ENCODE measurements at regions not wholly inside any gene's neighbourhood (a gene's known extent, or its start where the extent isn't known, plus 50 kb on each side); places are given as distances from the start of the nearest gene placed in this dataset.
A peak's percentile ranks its signal among the peaks of the same experiment; 100 is the strongest.

- TF ChIP-seq EP300 (IDR thresholded peaks at IDR 0.05; ENCODE audit: low read depth in 2 of 2, low read length in 2 of 2) (peak in 1 of 2 experiments; percentile 81; a peak in 2 of 4 replicates), EP300 (CRISPR knock-in tag; IDR thresholded peaks at IDR 0.05; ENCODE audit: borderline replicate concordance) (peak; percentile 38; the same call in 1 of the 2 replicates), REPIN1 (CRISPR knock-in tag; IDR thresholded peaks at IDR 0.05; ENCODE audit: borderline replicate concordance, low read depth) (no peak), MAFF (IDR thresholded peaks at IDR 0.05; ENCODE audit: low read depth, low read length) (peak; percentile 85), ZNF564 (CRISPR knock-in tag; IDR thresholded peaks at IDR 0.05) (0 out of 2 replicates have a peak, but pooled peaks have one; percentile 27), ERF (CRISPR knock-in tag; IDR thresholded peaks at IDR 0.05) (peak; percentile 69; the same call in 1 of the 2 replicates), CEBPG (CRISPR knock-in tag; IDR thresholded peaks at IDR 0.05) (no peak), FIP1L1 (IDR thresholded peaks at IDR 0.05; ENCODE audit: borderline replicate concordance, insufficient read depth, low read depth, low read length) (no peak), CHD4 (IDR thresholded peaks at IDR 0.05; ENCODE audit: borderline replicate concordance, low read length) (peak; percentile 62; the same call in 1 of the 2 replicates), KMT2A (CRISPR knock-in tag; IDR thresholded peaks at IDR 0.05) (no peak), ZNF784 (CRISPR knock-in tag; IDR thresholded peaks at IDR 0.05; ENCODE audit: borderline replicate concordance) (no peak), STAG1 (CRISPR knock-in tag; IDR thresholded peaks at IDR 0.05) (no peak), PRMT3 (CRISPR knock-in tag; IDR thresholded peaks at IDR 0.05; ENCODE audit: borderline replicate concordance, low read depth) (no peak), ZBTB42 (CRISPR knock-in tag; IDR thresholded peaks at IDR 0.05) (no peak), TAF15 (IDR thresholded peaks at IDR 0.05; ENCODE audit: low read depth, low read length, poor library complexity, severe bottlenecking) (no peak), CBX5 (CRISPR knock-in tag; IDR thresholded peaks at IDR 0.05; ENCODE audit: borderline replicate concordance) (no peak), ZFP91 (CRISPR knock-in tag; IDR thresholded peaks at IDR 0.05; ENCODE audit: borderline replicate concordance) (no peak), ZNF263 (CRISPR knock-in tag; IDR thresholded peaks at IDR 0.05) (no peak; the same call in 1 of the 2 replicates), RARG (CRISPR knock-in tag; IDR thresholded peaks at IDR 0.05; ENCODE audit: low read depth) (no peak), ZMAT5 (CRISPR knock-in tag; IDR thresholded peaks at IDR 0.05; ENCODE audit: borderline replicate concordance, low read depth) (no peak), ZNF562 (CRISPR knock-in tag; IDR thresholded peaks at IDR 0.05; ENCODE audit: borderline replicate concordance) (no peak), KAT8 (CRISPR knock-in tag; IDR thresholded peaks at IDR 0.05) (peak; percentile 44; the same call in 1 of the 2 replicates), ARID5B (CRISPR knock-in tag; IDR thresholded peaks at IDR 0.05) (peak; percentile 79)
These were observed 158.8 kb downstream of the FOXA2 start (continued) for GRCh38 chr20:22425344-22426295.

All from HepG2 (cell line).